Aorta (tissue), 5 donors: ENCODE measurements at regions not wholly inside any gene's neighbourhood (a gene's known extent, or its start where the extent isn't known, plus 50 kb on each side); places are given as distances from the start of the nearest gene placed in this dataset.

Experiments used
- ATAC-seq: fragments of 200-7000 bp; cut with Tn5 transposase; one replicate; pipeline ENCODE4 v1.9.1; 2022; ENCODE audit warnings: moderate library complexity; ENCODE audit not compliant: low FRiP score
- DNase-seq, 2 donors: peaks; one replicate each; pipeline ENCODE4 v3.0.0-alpha.2; 2020
- H3K27ac ChIP-seq, 2 donors: one replicate each; pipeline ENCODE4 v1.5.1; 2013; ENCODE audit warnings: low read length in 2 of 2, mild to moderate bottlenecking in 2 of 2, moderate library complexity in 2 of 2, control low read depth in 1 of 2, inconsistent platforms in 1 of 2, low read depth in 1 of 2
- H3K27me3 ChIP-seq, 2 donors: one replicate each; pipeline ENCODE4 v1.6.1; 2013; ENCODE audit warnings: control low read depth in 1 of 2, low read length in 1 of 2, mild to moderate bottlenecking in 1 of 2, moderate library complexity in 1 of 2; ENCODE audit not compliant: insufficient read depth in 2 of 2, control insufficient read depth in 1 of 2
- H3K36me3 ChIP-seq, 2 donors: one replicate each; pipeline ENCODE4 v1.6.1; 2013; ENCODE audit warnings: control low read depth in 1 of 2, low read length in 1 of 2, mild to moderate bottlenecking in 1 of 2; ENCODE audit not compliant: insufficient read depth in 2 of 2, control insufficient read depth in 1 of 2
- H3K4me1 ChIP-seq, 2 donors: one replicate each; pipeline ENCODE4 v1.6.1; 2013; ENCODE audit warnings: low read length in 2 of 2, control low read depth in 1 of 2, mild to moderate bottlenecking in 1 of 2, moderate library complexity in 1 of 2; ENCODE audit not compliant: insufficient read depth in 2 of 2, control insufficient read depth in 1 of 2
- H3K4me3 ChIP-seq, 2 donors: one replicate each; pipeline ENCODE4 v1.5.1; 2013; ENCODE audit warnings: low read length in 2 of 2, control low read depth in 1 of 2, mild to moderate bottlenecking in 1 of 2
- H3K9me3 ChIP-seq: one replicate; pipeline ENCODE4 v1.6.1; 2013; ENCODE audit warnings: mild to moderate bottlenecking, low read length; ENCODE audit not compliant: control insufficient read depth
- WGBS, 2 donors: extraction: QIAGEN DNeasy Blood & Tissue Kit; methylation state at CpG; one replicate each; pipeline ENCODE4 v1.1.7; 2013; 5-methylcytosine and 5-hydroxymethylcytosine counted together
- intact Hi-C, 2 donors: fragments of 100-400 bp; cut with DNase I; formaldehyde crosslinking; loops; one replicate each; pipeline versions ENCODE4 v1.14.2 to v1.15.0; 2022
- donor health status: healthy with polysubstance abuse.
- donor health status: Bipolar disorder and iron deficiency.
- donor health status: DM: no; HTN: no; CAD: no.
- donor health status: DM: no; HTN: no; CAD: no.
- donor health status: DM: yes; HTN: yes; CAD: no.

DNA sequence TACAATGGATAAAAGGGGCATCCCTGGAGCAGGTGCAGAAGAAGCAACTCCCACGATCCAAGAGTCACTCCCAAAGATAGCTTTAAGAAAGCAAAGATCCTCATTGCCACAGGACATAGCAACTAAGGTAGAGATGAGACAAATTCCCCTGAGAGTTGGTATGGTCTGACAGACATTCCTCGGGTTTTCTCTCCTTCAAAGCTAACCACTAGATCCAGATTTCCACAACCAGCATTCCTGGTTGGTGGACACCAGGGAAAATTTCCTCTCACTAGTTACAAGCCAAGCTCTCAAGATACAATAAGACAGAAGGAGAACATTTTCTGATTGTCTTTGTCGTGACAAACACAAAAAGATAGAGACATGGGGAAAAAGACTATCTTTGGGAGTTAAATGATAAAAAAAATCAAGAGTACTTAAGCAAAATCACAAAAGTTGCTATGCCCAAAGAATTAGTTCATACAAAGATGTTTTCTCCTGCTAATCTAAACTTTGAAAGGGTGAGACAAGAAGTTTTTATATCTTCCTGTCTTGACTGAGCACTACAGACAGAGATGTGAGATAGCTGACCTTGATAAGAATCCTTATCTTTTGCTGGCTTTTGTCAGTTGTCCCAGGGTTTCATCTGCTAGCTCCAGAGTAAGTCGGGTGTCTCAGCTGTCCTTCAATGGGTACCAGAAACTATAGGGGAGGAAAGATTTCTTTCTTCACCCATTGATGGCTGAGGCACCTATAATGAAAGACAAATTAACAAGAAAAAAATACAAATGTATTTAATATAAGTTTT is 200.5 kb downstream of the CENPC start:
- intact Hi-C loops = no loop called here
- whole genome bisulfite sequencing, 2 donors = 51 to 71% methylated on average over 4 of the region's 4 CpGs
- H3K27ac ChIP-seq = no peak overlapping the region

GRCh38 chr4:67343199-67343598 is 202.1 kb downstream of the CENPC start:
- H3K27me3 ChIP-seq = no peaks in the 10 kb centered on the region
- H3K4me1 ChIP-seq = no peaks in the 10 kb centered on the region
- ATAC-seq (no peak), DNase-seq (no peak)
- H3K9me3 ChIP-seq = no peaks in the 10 kb centered on the region
- H3K36me3 ChIP-seq = no peaks in the 10 kb centered on the region
- intact Hi-C loops = no loop called here
- no peak overlapping the region for H3K27ac ChIP-seq
- H3K4me3 ChIP-seq = no peak overlapping the region

More for the DNA sequence above, 200.5 kb downstream of the CENPC start:
- DNase-seq (no peak), ATAC-seq (no peak)
- H3K4me3 ChIP-seq = no peak overlapping the region
- H3K27me3 ChIP-seq = no peaks in the 10 kb centered on the region
- no peaks in the 10 kb centered on the region for H3K36me3 ChIP-seq
- H3K9me3 ChIP-seq = no peaks in the 10 kb centered on the region
- H3K4me1 ChIP-seq = no peaks in the 10 kb centered on the region

DNA sequence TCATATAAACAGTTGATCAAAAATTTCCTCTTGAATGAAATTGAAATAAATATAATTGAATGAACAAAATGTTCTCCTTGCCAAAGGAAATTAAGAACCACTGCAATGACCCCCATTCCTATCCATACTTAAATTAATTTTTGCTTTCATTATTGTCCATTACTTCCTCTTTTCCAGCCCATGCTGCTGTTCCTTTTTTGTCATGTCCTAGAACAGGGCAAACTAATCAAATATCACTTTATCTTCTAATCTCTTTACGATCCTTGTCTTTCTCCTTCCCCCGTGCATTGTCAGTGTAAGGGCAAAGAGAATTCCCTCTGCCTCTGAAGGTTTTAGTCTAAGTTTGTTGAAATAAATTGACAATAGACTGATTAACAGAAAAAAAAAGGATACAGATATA is 203.0 kb downstream of the CENPC start:
- WGBS, 2 donors = 69 to 80% methylated on average over 2 of the region's 2 CpGs
- ATAC-seq = no peak
- Histone ChIP-seq H3K4me3 (no peak overlapping the region), H3K27ac (no peak overlapping the region), H3K36me3 (no peaks in the 10 kb centered on the region), H3K9me3 (no peaks in the 10 kb centered on the region), H3K27me3 (no peaks in the 10 kb centered on the region), H3K4me1 (no peaks in the 10 kb centered on the region)
- DNase-seq = no peak
- intact Hi-C loops = no loop called here

DNA sequence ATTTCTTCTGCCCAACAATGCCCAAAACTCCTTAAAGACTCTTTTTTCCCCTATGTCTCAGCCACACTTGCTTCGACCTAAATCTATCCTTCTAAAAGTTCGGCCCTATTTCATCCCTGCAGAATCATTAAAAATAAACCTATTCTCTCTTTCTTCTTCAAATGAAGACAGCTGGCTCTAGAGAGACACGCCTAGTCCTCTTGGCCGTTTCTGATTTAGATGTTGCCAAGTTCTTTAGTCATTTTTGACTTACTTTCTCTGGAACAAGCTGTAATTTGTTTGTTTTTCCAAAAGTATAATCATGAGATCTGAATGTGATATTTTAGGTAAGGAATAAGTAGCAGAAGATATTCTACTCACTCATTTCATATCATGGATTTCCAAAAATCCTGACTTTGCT is 211.6 kb downstream of the CENPC start:
- Histone ChIP-seq H3K4me3 (no peak overlapping the region), H3K27me3 (no peaks in the 10 kb centered on the region), H3K4me1 (no peaks in the 10 kb centered on the region), H3K9me3 (no peaks in the 10 kb centered on the region), H3K27ac (no peak overlapping the region), H3K36me3 (no peaks in the 10 kb centered on the region)
- intact Hi-C loops = no loop called here
- DNase-seq = no peak
- WGBS, 2 donors = 58 to 59% methylated on average over 4 of the region's 4 CpGs
- ATAC-seq = no peak

- DNase-seq (no peak), ATAC-seq (no peak)
- Histone ChIP-seq H3K27me3 (no peaks in the 10 kb centered on the region), H3K4me3 (no peak overlapping the region), H3K9me3 (no peaks in the 10 kb centered on the region), H3K36me3 (no peaks in the 10 kb centered on the region), H3K27ac (no peak overlapping the region), H3K4me1 (no peaks in the 10 kb centered on the region)
- 5 to 8% methylated on average over 4 of the region's 4 CpGs for WGBS, 2 donors
- intact Hi-C loops = no loop called here
Observed at GRCh38 chr4:67332627-67333026, 212.7 kb downstream of the CENPC start.

DNA sequence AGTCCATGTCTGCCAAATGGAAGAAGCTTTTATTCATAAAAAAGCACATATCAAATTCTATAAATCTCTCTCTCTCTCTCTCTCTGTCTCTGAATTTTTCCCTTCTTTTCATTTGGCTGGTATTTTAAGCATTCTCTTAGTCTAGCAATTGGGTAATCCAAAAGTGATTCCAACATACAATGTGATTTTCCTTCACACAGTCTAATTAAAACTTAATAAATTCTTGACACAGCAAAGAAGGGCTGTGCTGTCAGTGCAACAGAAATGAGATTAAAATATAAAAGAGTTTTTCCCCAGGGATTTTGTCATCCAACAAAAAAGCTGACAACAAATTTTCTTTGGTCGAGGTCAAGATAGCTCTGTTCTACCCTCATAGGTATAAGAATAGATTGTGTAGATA is 216.9 kb downstream of the CENPC start:
- DNase-seq (no peak), ATAC-seq (no peak)
- H3K4me3 ChIP-seq = no peak overlapping the region
- WGBS, 2 donors = 54 to 73% methylated on average over 1 of the region's 1 CpG
- no peaks in the 10 kb centered on the region for H3K27me3 ChIP-seq
- no peaks in the 10 kb centered on the region for H3K36me3 ChIP-seq
- no peaks in the 10 kb centered on the region for H3K4me1 ChIP-seq
- H3K27ac ChIP-seq = no peak overlapping the region
- no peaks in the 10 kb centered on the region for H3K9me3 ChIP-seq
- intact Hi-C loops = loop anchor here in 1 of 2 donors (5.0 kb wide), 1 partner anchor 241 kb away; no protein-coding TSS in a partner anchor

DNA sequence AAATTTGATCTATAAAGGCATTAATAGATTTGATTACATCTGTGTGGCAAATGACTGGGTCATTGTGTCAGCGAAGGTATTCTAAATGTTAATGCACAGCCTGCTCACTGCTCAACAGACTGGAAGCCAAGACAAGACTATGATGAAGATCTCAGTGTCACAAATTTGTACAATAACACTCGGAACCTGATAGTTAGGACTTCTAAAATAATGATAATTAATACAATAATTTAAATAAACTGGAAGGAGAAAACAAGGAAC is 217.4 kb downstream of the CENPC start:
- no peak overlapping the region for H3K4me3 ChIP-seq
- no peaks in the 10 kb centered on the region for H3K4me1 ChIP-seq
- no peak overlapping the region for H3K27ac ChIP-seq
- no peak for DNase-seq
- 43 to 46% methylated on average over 2 of the region's 2 CpGs for WGBS, 2 donors
- H3K36me3 ChIP-seq = no peaks in the 10 kb centered on the region
- intact Hi-C loops = loop anchor here in 1 of 2 donors (5.0 kb wide), 1 partner anchor 241 kb away; no protein-coding TSS in a partner anchor
- no peak for ATAC-seq
- H3K9me3 ChIP-seq = no peaks in the 10 kb centered on the region
- H3K27me3 ChIP-seq = no peaks in the 10 kb centered on the region

DNA sequence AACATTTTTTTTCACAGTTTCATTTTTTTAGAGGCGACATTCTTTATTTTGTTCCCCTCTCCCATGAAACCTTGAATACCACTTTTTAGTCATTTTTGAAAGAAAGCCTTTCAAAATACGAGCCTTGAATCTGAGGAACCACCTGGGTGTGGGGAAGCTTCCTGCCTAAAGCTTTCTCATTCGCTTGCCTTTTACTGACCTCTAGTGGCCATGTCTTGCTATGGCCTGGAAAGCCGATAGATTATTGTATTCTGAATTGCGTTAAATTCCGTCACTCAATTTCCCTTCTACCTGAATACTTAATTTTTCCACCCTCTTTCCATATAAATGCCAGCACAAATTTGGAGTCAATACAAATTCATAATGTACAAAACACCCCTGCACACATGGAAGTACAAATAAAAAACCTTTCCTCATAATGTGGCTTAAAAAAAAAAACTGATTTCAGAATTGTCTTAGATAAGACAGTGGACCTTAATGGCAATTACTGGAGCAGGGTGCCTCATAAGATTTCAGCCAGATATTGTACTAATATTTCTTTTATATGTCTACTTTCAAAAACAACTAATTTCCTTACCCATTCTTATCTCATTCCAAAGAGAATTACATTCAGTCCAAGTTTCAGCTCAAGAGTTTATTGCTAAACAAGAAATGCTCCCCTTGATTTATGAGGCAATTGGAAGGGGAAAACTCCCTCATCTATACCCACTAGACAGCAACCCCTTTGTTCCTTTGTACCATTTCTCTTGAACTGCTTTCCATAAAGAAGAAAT is 217.9 kb downstream of the CENPC start:
- intact Hi-C loops = loop anchor here in 1 of 2 donors (5.0 kb wide), 1 partner anchor 240 kb away; no protein-coding TSS in a partner anchor
- no peaks in the 10 kb centered on the region for H3K4me1 ChIP-seq
- no peaks in the 10 kb centered on the region for H3K9me3 ChIP-seq
- 2 to 5% methylated on average over 6 of the region's 6 CpGs for WGBS, 2 donors
- DNase-seq = no peak
- H3K27ac ChIP-seq = no peak overlapping the region
- no peak overlapping the region for H3K4me3 ChIP-seq
- H3K36me3 ChIP-seq = no peaks in the 10 kb centered on the region
- H3K27me3 ChIP-seq = no peaks in the 10 kb centered on the region
- ATAC-seq = no peak

- no peak for DNase-seq
- WGBS, 2 donors = 5 to 7% methylated on average over 2 of the region's 2 CpGs
Observed at GRCh38 chr4:67325791-67326190, 219.5 kb downstream of the CENPC start.

More at GRCh38 chr4:67325791-67326190, 219.5 kb downstream of the CENPC start:
- no peaks in the 10 kb centered on the region for H3K27me3 ChIP-seq
- no peaks in the 10 kb centered on the region for H3K36me3 ChIP-seq
- no peak for ATAC-seq
- H3K4me3 ChIP-seq = no peak overlapping the region
- no peaks in the 10 kb centered on the region for H3K4me1 ChIP-seq
- no peaks in the 10 kb centered on the region for H3K9me3 ChIP-seq
- H3K27ac ChIP-seq = no peak overlapping the region
- intact Hi-C loops = loop anchor here in 1 of 2 donors (5.0 kb wide), 1 partner anchor 238 kb away; no protein-coding TSS in a partner anchor
